ENCODE measurements at regions not wholly inside any gene's neighbourhood (a gene's known extent, or its start where the extent isn't known, plus 50 kb on each side); places are given as distances from the start of the nearest gene placed in this dataset.

DNA sequence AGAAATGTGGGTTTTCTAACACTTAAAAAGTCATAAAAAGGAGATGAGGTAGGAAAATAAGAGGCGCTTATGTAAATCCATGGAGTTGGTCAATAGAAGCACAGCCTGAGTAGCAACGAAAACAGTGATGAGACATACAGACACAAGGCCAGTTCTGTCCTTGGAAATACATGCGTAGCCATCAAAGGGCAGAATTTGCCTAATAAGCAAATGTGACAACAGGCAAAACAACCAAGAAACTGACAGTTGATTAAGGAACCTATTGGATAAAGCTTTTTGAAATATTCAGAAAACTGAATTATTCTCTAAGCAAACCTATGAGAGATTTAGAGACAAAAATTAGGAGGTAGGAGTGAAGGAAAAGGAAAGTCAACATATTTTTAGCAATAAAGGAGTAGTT is 586.3 kb downstream of the PLCL1 start:
- intact Hi-C loops (cut with DNase I; ENCODE audit: low total_unique reads): no loop called here
- WGBS, 2 donors: 93 to 98% methylated on average over 3 of the region's 3 CpGs
- no peak for TF ChIP-seq CTCF (IDR thresholded peaks at IDR 0.05)
- no peak for TF ChIP-seq POLR2A (IDR thresholded peaks at IDR 0.05)

GRCh38 chr2:198387677-198388076 is 583.3 kb downstream of the PLCL1 start:
- DNase-seq (ENCODE audit: low spot score in 2 of 2): no peak
- intact Hi-C loops (cut with DNase I; ENCODE audit: low total_unique reads): no loop called here
- H3K4me3 ChIP-seq (ENCODE audit: low read depth, poor library complexity, severe bottlenecking): no peak overlapping the region
- WGBS, 2 donors: 0% methylated on average over 1 of the region's 1 CpG
- TF ChIP-seq POLR2A (IDR thresholded peaks at IDR 0.05) (no peak), CTCF (IDR thresholded peaks at IDR 0.05) (no peak)

More for the DNA sequence above, 586.3 kb downstream of the PLCL1 start:
- H3K4me3 ChIP-seq (ENCODE audit: low read depth, poor library complexity, severe bottlenecking): no peak overlapping the region
- no peak for DNase-seq (ENCODE audit: low spot score in 2 of 2)

GRCh38 chr2:198385856-198386255 is 581.5 kb downstream of the PLCL1 start:
- intact Hi-C loops (cut with DNase I; ENCODE audit: low total_unique reads): no loop called here
- no peak for DNase-seq (ENCODE audit: low spot score in 2 of 2)
- no peak for TF ChIP-seq POLR2A (IDR thresholded peaks at IDR 0.05)
- no peak for TF ChIP-seq CTCF (IDR thresholded peaks at IDR 0.05)
- no peak overlapping the region for H3K4me3 ChIP-seq (ENCODE audit: low read depth, poor library complexity, severe bottlenecking)
- WGBS, 2 donors: 87 to 95% methylated on average over 1 of the region's 1 CpG

- 53 to 68% methylated on average over 4 of the region's 4 CpGs for WGBS, 2 donors
- no peak overlapping the region for H3K4me3 ChIP-seq (ENCODE audit: low read depth, poor library complexity, severe bottlenecking)
- TF ChIP-seq CTCF (IDR thresholded peaks at IDR 0.05) (no peak), POLR2A (IDR thresholded peaks at IDR 0.05) (no peak)
- intact Hi-C loops (cut with DNase I; ENCODE audit: low total_unique reads): no loop called here
- DNase-seq (ENCODE audit: low spot score in 2 of 2): no peak
Observed at GRCh38 chr2:198385326-198385725, 580.9 kb downstream of the PLCL1 start.

- DNase-seq (ENCODE audit: low spot score in 2 of 2): no peak
- TF ChIP-seq POLR2A (IDR thresholded peaks at IDR 0.05) (no peak), CTCF (IDR thresholded peaks at IDR 0.05) (no peak)
- intact Hi-C loops (cut with DNase I; ENCODE audit: low total_unique reads): no loop called here
Observed at GRCh38 chr2:198383392-198383791, 579.0 kb downstream of the PLCL1 start.

GRCh38 chr2:198382811-198383210 is 578.4 kb downstream of the PLCL1 start:
- TF ChIP-seq CTCF (IDR thresholded peaks at IDR 0.05) (no peak), POLR2A (IDR thresholded peaks at IDR 0.05) (no peak)
- DNase-seq (ENCODE audit: low spot score in 2 of 2): no peak
- H3K4me3 ChIP-seq (ENCODE audit: low read depth, poor library complexity, severe bottlenecking): no peak overlapping the region

More at GRCh38 chr2:198383392-198383791, 579.0 kb downstream of the PLCL1 start:
- no peak overlapping the region for H3K4me3 ChIP-seq (ENCODE audit: low read depth, poor library complexity, severe bottlenecking)

More at GRCh38 chr2:198382811-198383210, 578.4 kb downstream of the PLCL1 start:
- intact Hi-C loops (cut with DNase I; ENCODE audit: low total_unique reads): no loop called here
